Neural progenitor cell (in vitro differentiated cells): ENCODE measurements at regions not wholly inside any gene's neighbourhood (a gene's known extent, or its start where the extent isn't known, plus 50 kb on each side); places are given as distances from the start of the nearest gene placed in this dataset.

Experiments used
- CTCF ChIP-seq: fragments of 200-600 bp; sonication (generic); IDR thresholded peaks from 2 replicates; pipeline ENCODE4 v1.5.1; 2017; ENCODE audit warnings: antibody characterized with exemption, mild to moderate bottlenecking
- EZH2 ChIP-seq: fragments of 200-600 bp; sonication (generic); IDR thresholded peaks from 2 replicates; pipeline ENCODE4 v1.6.1; 2017; ENCODE audit warnings: antibody characterized with exemption, mild to moderate bottlenecking, moderate library complexity

DNA sequence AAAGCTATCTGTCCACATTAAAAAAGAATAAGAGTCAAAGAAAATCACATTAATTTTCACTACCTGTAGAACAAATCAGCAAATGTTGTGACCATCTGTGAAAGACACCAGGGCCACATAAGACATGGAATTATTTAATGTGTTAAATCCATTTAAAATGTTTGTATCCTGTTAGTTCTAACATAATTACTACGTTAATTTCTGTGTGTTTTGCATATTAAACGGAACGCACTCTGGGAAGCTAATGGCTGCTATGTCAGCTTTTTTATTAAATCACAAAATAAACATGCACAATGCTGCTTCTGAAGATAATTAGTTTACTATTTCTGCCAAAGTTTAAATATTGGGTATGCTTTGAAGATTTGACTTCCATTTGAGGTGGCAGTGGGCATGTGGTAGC lies 1061.2 kb downstream of the CDH11 start:
- TF ChIP-seq CTCF (no peak), EZH2 (no peak)
